Natural killer cell (primary cell): ENCODE measurements at regions not wholly inside any gene's neighbourhood (a gene's known extent, or its start where the extent isn't known, plus 50 kb on each side); places are given as distances from the start of the nearest gene placed in this dataset.

Experiments
- ATAC-seq, 3 donors: fragments of 150-1000 bp in 2 of 3; fragments of 200-7000 bp in 1 of 3; cut with Tn5 transposase; 1 replicate in 1 of 3; 2 replicates in 2 of 3; pipeline ENCODE4 v1.10.0; 2021; ENCODE audit warnings: mild to moderate bottlenecking in 2 of 3, moderate library complexity in 2 of 3
- DNase-seq, 2 donors: peaks; one replicate each; pipeline versions ENCODE4 v3.0.0 to v3.0.0-alpha.2; 2013 to 2021; ENCODE audit warnings: mixed read lengths in 1 of 2
- H3K27ac ChIP-seq: one replicate; pipeline ENCODE4 v1.5.1; 2013; ENCODE audit warnings: mild to moderate bottlenecking, low read length
- H3K27me3 ChIP-seq: one replicate; pipeline ENCODE4 v1.6.1; 2013; ENCODE audit warnings: low read length; ENCODE audit not compliant: control insufficient read depth, insufficient read depth
- H3K36me3 ChIP-seq: one replicate; pipeline ENCODE4 v1.6.1; 2013; ENCODE audit warnings: low read length; ENCODE audit not compliant: control insufficient read depth, insufficient read depth
- H3K4me1 ChIP-seq: one replicate; pipeline ENCODE4 v1.6.1; 2013; ENCODE audit warnings: low read length; ENCODE audit not compliant: control insufficient read depth, insufficient read depth
- H3K4me3 ChIP-seq: one replicate; pipeline ENCODE4 v1.5.1; 2013; ENCODE audit warnings: low read length
- H3K9me3 ChIP-seq: one replicate; pipeline ENCODE4 v1.6.1; 2013; ENCODE audit warnings: low read length; ENCODE audit not compliant: control insufficient read depth, insufficient read depth
- H3K27ac Mint-ChIP-seq, 2 donors: one replicate each; pipeline ENCODE4 v1.8.0; 2022; ENCODE audit warnings: mild to moderate bottlenecking in 2 of 2, mixed read lengths in 2 of 2, moderate library complexity in 1 of 2
- H3K27me3 Mint-ChIP-seq, 2 donors: one replicate each; pipeline ENCODE4 v1.8.0; 2022; ENCODE audit warnings: low read depth in 2 of 2, mixed read lengths in 2 of 2
- H3K36me3 Mint-ChIP-seq: one replicate; pipeline ENCODE4 v1.8.0; 2022; ENCODE audit warnings: mixed read lengths
- H3K4me1 Mint-ChIP-seq, 2 donors: one replicate each; pipeline ENCODE4 v1.8.0; 2022; ENCODE audit warnings: mixed read lengths in 2 of 2
- H3K4me3 Mint-ChIP-seq: one replicate; pipeline ENCODE4 v1.8.0; 2022; ENCODE audit warnings: mild to moderate bottlenecking, moderate library complexity, mixed read lengths
- H3K9me3 Mint-ChIP-seq, 2 donors: one replicate each; pipeline ENCODE4 v1.8.0; 2022; ENCODE audit warnings: mixed read lengths in 2 of 2
- CTCF ChIP-seq: fragments of 200-600 bp; IDR thresholded peaks from one replicate; pipeline ENCODE4 v1.8.0; 2022; ENCODE audit warnings: antibody characterized with exemption
- WGBS: methylation state at CpG from one replicate; pipeline ENCODE4 v1.1.7; 2013; ENCODE audit warnings: missing lambda C conversion rate; ENCODE audit not compliant: insufficient coverage; 5-methylcytosine and 5-hydroxymethylcytosine counted together
- intact Hi-C: fragments of 100-400 bp; cut with micrococcal nuclease; formaldehyde crosslinking; loops from one replicate; pipeline ENCODE4 v1.14.2; 2022

- H3K4me1 Mint-ChIP-seq: no peaks in the 10 kb centered on the region
- H3K4me3 ChIP-seq: no peak overlapping the region
- H3K27me3 ChIP-seq: no peaks in the 10 kb centered on the region
- H3K36me3 ChIP-seq: no peaks in the 10 kb centered on the region
- TF ChIP-seq CTCF: no peak
- no peak for ATAC-seq
- no peaks in the 10 kb centered on the region for H3K9me3 Mint-ChIP-seq
- H3K4me1 ChIP-seq: no peaks in the 10 kb centered on the region
- no peaks in the 10 kb centered on the region for H3K9me3 ChIP-seq
- H3K36me3 Mint-ChIP-seq: no peaks in the 10 kb centered on the region
- peaks cover 20 to 38% of the 10 kb centered on the region in 2 donors for H3K27me3 Mint-ChIP-seq
- WGBS: 90% methylated on average over 2 of the region's 2 CpGs
- no peak for DNase-seq
- intact Hi-C loops: no loop called here
- H3K4me3 Mint-ChIP-seq: no peak overlapping the region
- no peak overlapping the region for H3K27ac Mint-ChIP-seq
- H3K27ac ChIP-seq: no peak overlapping the region
Measured at GRCh38 chr10:3306050-3306449, 133.5 kb upstream of the PITRM1 start.

GRCh38 chr10:3295582-3296151 is 123.1 kb upstream of the PITRM1 start:
- 91% methylated on average over 14 of the region's 14 CpGs for WGBS
- no peak for DNase-seq
- no peak overlapping the region for H3K27ac Mint-ChIP-seq
- intact Hi-C loops: no loop called here
- H3K9me3 Mint-ChIP-seq: no peaks in the 10 kb centered on the region
- no peak for ATAC-seq
- Histone ChIP-seq H3K27me3 (no peaks in the 10 kb centered on the region), H3K27ac (no peak overlapping the region), H3K4me3 (no peak overlapping the region), H3K4me1 (no peaks in the 10 kb centered on the region), H3K9me3 (no peaks in the 10 kb centered on the region), H3K36me3 (no peaks in the 10 kb centered on the region)
- no peak for TF ChIP-seq CTCF
- H3K27me3 Mint-ChIP-seq: peaks cover 13 to 20% of the 10 kb centered on the region in 2 donors
- no peaks in the 10 kb centered on the region for H3K4me1 Mint-ChIP-seq
- no peaks in the 10 kb centered on the region for H3K36me3 Mint-ChIP-seq
- no peak overlapping the region for H3K4me3 Mint-ChIP-seq

- H3K9me3 ChIP-seq: no peaks in the 10 kb centered on the region
- DNase-seq (no peak), ATAC-seq (no peak)
- peaks cover 13 to 20% of the 10 kb centered on the region in 2 donors for H3K27me3 Mint-ChIP-seq
- H3K36me3 ChIP-seq: no peaks in the 10 kb centered on the region
- no peaks in the 10 kb centered on the region for H3K4me1 Mint-ChIP-seq
- TF ChIP-seq CTCF: no peak
- H3K4me1 ChIP-seq: no peaks in the 10 kb centered on the region
- H3K27me3 ChIP-seq: no peaks in the 10 kb centered on the region
- no peaks in the 10 kb centered on the region for H3K9me3 Mint-ChIP-seq
- H3K27ac ChIP-seq: no peak overlapping the region
- intact Hi-C loops: no loop called here
- H3K4me3 ChIP-seq: no peak overlapping the region
- no peaks in the 10 kb centered on the region for H3K36me3 Mint-ChIP-seq
- no peak overlapping the region for H3K4me3 Mint-ChIP-seq
- WGBS: 88% methylated on average over 14 of the region's 14 CpGs
- H3K27ac Mint-ChIP-seq: no peak overlapping the region
Measured at GRCh38 chr10:3294919-3295581, 122.5 kb upstream of the PITRM1 start.
